Lung (tissue), 11 donors: ENCODE measurements at regions not wholly inside any gene's neighbourhood (a gene's known extent, or its start where the extent isn't known, plus 50 kb on each side); places are given as distances from the start of the nearest gene placed in this dataset.

ENCODE experiments used
- ATAC-seq: fragments of 200-7000 bp; cut with Tn5 transposase; one replicate; pipeline ENCODE4 v1.9.1; 2020; ENCODE audit warnings: moderate number of reproducible peaks; ENCODE audit not compliant: insufficient read depth, low FRiP score
- DNase-seq, 3 donors: peaks; one replicate each; pipeline ENCODE4 v3.0.0-alpha.2; 2013 to 2017
- H3K27ac ChIP-seq, 2 donors: one replicate each; pipeline ENCODE4 v1.5.1; 2013; ENCODE audit warnings: mild to moderate bottlenecking in 2 of 2, moderate library complexity in 2 of 2, control low read depth in 1 of 2, inconsistent platforms in 1 of 2, low read depth in 1 of 2, low read length in 1 of 2
- H3K27me3 ChIP-seq, 3 donors: one replicate each; pipeline ENCODE4 v1.5.1; 2013; ENCODE audit warnings: low read length in 2 of 3; ENCODE audit not compliant: control insufficient read depth in 3 of 3, insufficient read depth in 3 of 3
- H3K36me3 ChIP-seq, 4 donors: one replicate each; pipeline ENCODE4 v1.5.1; 2013; ENCODE audit warnings: low read length in 4 of 4, mild to moderate bottlenecking in 1 of 4, moderate library complexity in 1 of 4; ENCODE audit not compliant: control insufficient read depth in 4 of 4, insufficient read depth in 4 of 4
- H3K4me1 ChIP-seq, 5 donors: one replicate each; pipeline ENCODE4 v1.5.1; 2013; ENCODE audit warnings: low read length in 5 of 5, mild to moderate bottlenecking in 2 of 5, moderate library complexity in 1 of 5; ENCODE audit not compliant: control insufficient read depth in 5 of 5, insufficient read depth in 5 of 5
- H3K4me3 ChIP-seq: one replicate; pipeline ENCODE4 v1.5.1; 2013; ENCODE audit warnings: mild to moderate bottlenecking, control low read depth, moderate library complexity
- H3K9ac ChIP-seq, 2 donors: one replicate each; pipeline ENCODE4 v1.5.1; 2013; ENCODE audit warnings: low read length in 2 of 2, control low read depth in 1 of 2; ENCODE audit not compliant: insufficient read depth in 1 of 2
- H3K9me3 ChIP-seq, 4 donors: one replicate each; pipeline ENCODE4 v1.5.1; 2013; ENCODE audit warnings: low read length in 3 of 4, mild to moderate bottlenecking in 1 of 4, moderate library complexity in 1 of 4; ENCODE audit not compliant: control insufficient read depth in 4 of 4, insufficient read depth in 3 of 4
- WGBS, 2 donors: extraction: QIAGEN DNeasy Blood & Tissue Kit; methylation state at CpG; one replicate each; pipeline ENCODE4 v1.1.7; 2013; 5-methylcytosine and 5-hydroxymethylcytosine counted together
- TF ChIP-seq, protein P1 (sequence below): IDR thresholded peaks from 2 replicates; pipeline ENCODE4 v1.5.1; 2012; ENCODE audit warnings: mild to moderate bottlenecking; ENCODE audit errors: control extremely low read depth, extremely low read depth
- donor health status: control.
- donor health status: control.
- donor health status: Bipolar disorder and iron deficiency.
- donor health status: healthy.
- donor health status: DM: yes; HTN: yes; CAD: no.

GRCh38 chr4:164229255-164229654, 524.7 kb upstream of the SMIM31 start:
- WGBS, 2 donors = 90 to 97% methylated on average over 2 of the region's 2 CpGs

DNA sequence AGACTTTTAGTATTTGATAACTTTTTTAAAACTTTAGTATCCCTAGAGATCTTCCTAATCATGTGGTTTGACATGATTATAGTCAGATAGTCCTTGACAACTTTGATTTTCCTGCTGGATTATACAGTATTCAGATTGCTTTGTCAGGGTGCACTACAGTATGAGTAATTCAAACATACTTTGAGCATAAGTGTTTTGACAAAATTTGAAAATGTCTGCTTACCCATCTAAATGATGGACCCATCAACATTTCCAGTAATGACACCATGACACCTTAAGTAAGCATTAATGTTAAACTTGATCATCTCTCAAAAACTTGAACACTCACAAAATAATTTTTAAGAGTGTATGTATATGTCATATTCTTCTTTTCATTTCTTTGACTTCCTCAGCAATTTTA, 514.5 kb upstream of the SMIM31 start:
- Histone ChIP-seq H3K4me1 (no peaks in the 10 kb centered on the region), H3K27ac (no peak overlapping the region), H3K27me3 (no peaks in the 10 kb centered on the region), H3K4me3 (no peak overlapping the region), H3K36me3 (no peaks in the 10 kb centered on the region), H3K9ac (no peak overlapping the region), H3K9me3 (no peaks in the 10 kb centered on the region)
- ATAC-seq (no peak), DNase-seq (no peak)
- TF ChIP-seq, protein P1, sequence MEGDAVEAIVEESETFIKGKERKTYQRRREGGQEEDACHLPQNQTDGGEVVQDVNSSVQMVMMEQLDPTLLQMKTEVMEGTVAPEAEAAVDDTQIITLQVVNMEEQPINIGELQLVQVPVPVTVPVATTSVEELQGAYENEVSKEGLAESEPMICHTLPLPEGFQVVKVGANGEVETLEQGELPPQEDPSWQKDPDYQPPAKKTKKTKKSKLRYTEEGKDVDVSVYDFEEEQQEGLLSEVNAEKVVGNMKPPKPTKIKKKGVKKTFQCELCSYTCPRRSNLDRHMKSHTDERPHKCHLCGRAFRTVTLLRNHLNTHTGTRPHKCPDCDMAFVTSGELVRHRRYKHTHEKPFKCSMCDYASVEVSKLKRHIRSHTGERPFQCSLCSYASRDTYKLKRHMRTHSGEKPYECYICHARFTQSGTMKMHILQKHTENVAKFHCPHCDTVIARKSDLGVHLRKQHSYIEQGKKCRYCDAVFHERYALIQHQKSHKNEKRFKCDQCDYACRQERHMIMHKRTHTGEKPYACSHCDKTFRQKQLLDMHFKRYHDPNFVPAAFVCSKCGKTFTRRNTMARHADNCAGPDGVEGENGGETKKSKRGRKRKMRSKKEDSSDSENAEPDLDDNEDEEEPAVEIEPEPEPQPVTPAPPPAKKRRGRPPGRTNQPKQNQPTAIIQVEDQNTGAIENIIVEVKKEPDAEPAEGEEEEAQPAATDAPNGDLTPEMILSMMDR = no peak

More at GRCh38 chr4:164229255-164229654, 524.7 kb upstream of the SMIM31 start:
- Histone ChIP-seq H3K36me3 (no peaks in the 10 kb centered on the region), H3K27me3 (no peaks in the 10 kb centered on the region), H3K9me3 (no peaks in the 10 kb centered on the region), H3K4me1 (no peaks in the 10 kb centered on the region), H3K9ac (no peak overlapping the region), H3K4me3 (no peak overlapping the region), H3K27ac (no peak overlapping the region)
- no peak for DNase-seq
- TF ChIP-seq, protein P1 = no peak
- ATAC-seq = no peak

- no peak overlapping the region for H3K9ac ChIP-seq
- no peak overlapping the region for H3K27ac ChIP-seq
- no peaks in the 10 kb centered on the region for H3K27me3 ChIP-seq
- DNase-seq (no peak), ATAC-seq (no peak)
- H3K4me3 ChIP-seq = no peak overlapping the region
- no peaks in the 10 kb centered on the region for H3K4me1 ChIP-seq
- 38 to 40% methylated on average over 3 of the region's 3 CpGs for whole genome bisulfite sequencing, 2 donors
- no peaks in the 10 kb centered on the region for H3K36me3 ChIP-seq
- H3K9me3 ChIP-seq = no peaks in the 10 kb centered on the region
- TF ChIP-seq, protein P1 = no peak
Measured at GRCh38 chr4:164239976-164240375, 514.0 kb upstream of the SMIM31 start.

GRCh38 chr4:164251257-164251656, 502.7 kb upstream of the SMIM31 start:
- WGBS, 2 donors = 85 to 89% methylated on average over 7 of the region's 7 CpGs
- Histone ChIP-seq H3K4me3 (no peak overlapping the region), H3K36me3 (no peaks in the 10 kb centered on the region), H3K9ac (no peak overlapping the region), H3K27me3 (no peaks in the 10 kb centered on the region), H3K27ac (no peak overlapping the region), H3K4me1 (no peaks in the 10 kb centered on the region), H3K9me3 (peaks cover 0 to 1% (median 0%) of the 10 kb centered on the region in 4 donors)
- no peak for ATAC-seq
- no peak for DNase-seq
- TF ChIP-seq, protein P1 = no peak
